Vagina (tissue), 2 donors: ENCODE measurements at regions not wholly inside any gene's neighbourhood (a gene's known extent, or its start where the extent isn't known, plus 50 kb on each side); places are given as distances from the start of the nearest gene placed in this dataset.

ENCODE experiments used
- DNase-seq, 2 donors: peaks; one replicate each; pipeline ENCODE4 v3.0.0-alpha.2; 2017; ENCODE audit errors: extremely low spot score in 2 of 2
- H3K27ac ChIP-seq: fragments of 200-600 bp; sonication (generic); one replicate; pipeline ENCODE4 v1.5.1; 2019
- H3K27me3 ChIP-seq: fragments of 200-600 bp; sonication (generic); one replicate; pipeline ENCODE4 v1.5.1; 2019
- H3K36me3 ChIP-seq, 2 donors: fragments of 200-600 bp; sonication (generic); one replicate each; pipeline ENCODE4 v1.5.1; 2017 to 2019
- H3K4me1 ChIP-seq: fragments of 200-600 bp; sonication (generic); one replicate; pipeline ENCODE4 v1.5.1; 2019
- H3K4me3 ChIP-seq, 2 donors: fragments of 200-600 bp; sonication (generic); 1 replicate in 1 of 2; 2 replicates in 1 of 2; pipeline ENCODE4 v1.5.1; 2016 to 2019
- H3K9me3 ChIP-seq: fragments of 200-600 bp; sonication (generic); one replicate; pipeline ENCODE4 v1.5.1; 2019
- POLR2A ChIP-seq, 2 donors: fragments of 450-650 bp; IDR thresholded peaks; one replicate each; pipeline ENCODE4 v1.6.1; 2017; ENCODE audit warnings: antibody characterized with exemption in 2 of 2, mild to moderate bottlenecking in 2 of 2, moderate library complexity in 2 of 2
- POLR2AphosphoS5 ChIP-seq, 2 donors: sonication (generic); formaldehyde crosslinking; IDR thresholded peaks; one replicate each; pipeline ENCODE4 v1.9.0; 2017; ENCODE audit warnings: antibody characterized with exemption in 2 of 2, mild to moderate bottlenecking in 2 of 2, low read depth in 1 of 2; ENCODE audit not compliant: insufficient read depth in 1 of 2
- intact Hi-C: fragments of 100-400 bp; cut with DNase I; formaldehyde crosslinking; loops from one replicate; pipeline ENCODE4 v1.15.1; 2023
- TF ChIP-seq, protein P1 (sequence below), 3 experiments: fragments of 450-650 bp in 2 of 3; fragments of 200-600 bp in 1 of 3; sonication (generic) in 1 of 3; IDR thresholded peaks; one replicate each; pipeline ENCODE4 v1.5.1; 2017 to 2019; ENCODE audit warnings: antibody characterized with exemption in 3 of 3, mild to moderate bottlenecking in 2 of 3, moderate library complexity in 2 of 3

DNA sequence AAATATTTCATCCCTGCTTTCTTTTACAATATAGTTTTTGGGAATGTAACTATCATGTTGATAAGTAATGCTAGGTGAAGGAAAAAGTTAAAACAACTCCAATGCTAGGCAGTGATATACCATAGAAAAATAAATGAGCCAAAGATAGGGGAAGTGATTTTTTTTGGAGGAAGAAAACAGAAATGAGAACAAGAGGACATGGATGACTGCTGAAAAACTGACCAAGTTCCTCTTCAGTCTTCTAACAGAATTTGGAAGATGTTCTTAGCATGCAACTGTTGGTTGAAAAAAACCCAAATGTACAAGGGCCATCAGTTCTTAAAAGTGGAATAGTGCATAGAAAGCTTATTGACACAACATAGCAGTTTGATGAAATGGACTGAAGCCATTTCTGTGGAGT lies 262.5 kb upstream of the STARD13 start:
- intact Hi-C loops = no loop called here
- H3K27me3 ChIP-seq = no peaks in the 10 kb centered on the region
- DNase-seq = no peak
- H3K4me1 ChIP-seq = peaks cover 12% of the 10 kb centered on the region
- H3K4me3 ChIP-seq = no peak overlapping the region
- TF ChIP-seq POLR2A (IDR thresholded peaks at IDR 0.05) = no peak
- no peak for TF ChIP-seq POLR2AphosphoS5 (IDR thresholded peaks at IDR 0.05; ENCODE audit: insufficient read depth in 1 of 2, low read depth in 1 of 2)
- TF ChIP-seq, protein P1, sequence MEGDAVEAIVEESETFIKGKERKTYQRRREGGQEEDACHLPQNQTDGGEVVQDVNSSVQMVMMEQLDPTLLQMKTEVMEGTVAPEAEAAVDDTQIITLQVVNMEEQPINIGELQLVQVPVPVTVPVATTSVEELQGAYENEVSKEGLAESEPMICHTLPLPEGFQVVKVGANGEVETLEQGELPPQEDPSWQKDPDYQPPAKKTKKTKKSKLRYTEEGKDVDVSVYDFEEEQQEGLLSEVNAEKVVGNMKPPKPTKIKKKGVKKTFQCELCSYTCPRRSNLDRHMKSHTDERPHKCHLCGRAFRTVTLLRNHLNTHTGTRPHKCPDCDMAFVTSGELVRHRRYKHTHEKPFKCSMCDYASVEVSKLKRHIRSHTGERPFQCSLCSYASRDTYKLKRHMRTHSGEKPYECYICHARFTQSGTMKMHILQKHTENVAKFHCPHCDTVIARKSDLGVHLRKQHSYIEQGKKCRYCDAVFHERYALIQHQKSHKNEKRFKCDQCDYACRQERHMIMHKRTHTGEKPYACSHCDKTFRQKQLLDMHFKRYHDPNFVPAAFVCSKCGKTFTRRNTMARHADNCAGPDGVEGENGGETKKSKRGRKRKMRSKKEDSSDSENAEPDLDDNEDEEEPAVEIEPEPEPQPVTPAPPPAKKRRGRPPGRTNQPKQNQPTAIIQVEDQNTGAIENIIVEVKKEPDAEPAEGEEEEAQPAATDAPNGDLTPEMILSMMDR (IDR thresholded peaks at IDR 0.05) = no peak
- no peaks in the 10 kb centered on the region for H3K9me3 ChIP-seq
- H3K36me3 ChIP-seq = no peaks in the 10 kb centered on the region
- H3K27ac ChIP-seq = no peak overlapping the region

DNA sequence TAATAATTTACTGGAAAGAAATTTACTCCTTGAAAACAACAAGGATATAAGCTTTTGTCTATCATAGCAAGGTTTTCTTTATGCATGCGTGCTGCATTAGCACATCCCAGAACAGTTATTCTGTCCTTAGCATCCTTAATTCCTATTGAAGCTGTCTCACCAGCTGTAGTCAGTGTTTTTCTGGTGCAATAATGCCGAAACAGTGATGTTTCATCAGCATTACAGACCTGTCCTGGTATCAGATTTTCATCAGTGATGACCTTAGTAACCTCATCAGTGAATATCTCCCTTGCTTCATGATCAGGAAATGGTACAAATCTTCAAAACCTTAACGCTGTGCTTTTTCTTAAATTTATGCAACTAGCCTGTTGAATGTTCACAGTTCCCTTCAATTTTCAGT lies 264.7 kb upstream of the STARD13 start:
- DNase-seq = no peak
- Histone ChIP-seq H3K36me3 (no peaks in the 10 kb centered on the region), H3K4me3 (no peak overlapping the region), H3K27ac (no peak overlapping the region), H3K27me3 (no peaks in the 10 kb centered on the region), H3K4me1 (no peaks in the 10 kb centered on the region), H3K9me3 (no peaks in the 10 kb centered on the region)
- TF ChIP-seq POLR2A (IDR thresholded peaks at IDR 0.05) (no peak), POLR2AphosphoS5 (IDR thresholded peaks at IDR 0.05; ENCODE audit: insufficient read depth in 1 of 2, low read depth in 1 of 2) (no peak)
- TF ChIP-seq, protein P1 (IDR thresholded peaks at IDR 0.05) = no peak
- intact Hi-C loops = no loop called here

DNA sequence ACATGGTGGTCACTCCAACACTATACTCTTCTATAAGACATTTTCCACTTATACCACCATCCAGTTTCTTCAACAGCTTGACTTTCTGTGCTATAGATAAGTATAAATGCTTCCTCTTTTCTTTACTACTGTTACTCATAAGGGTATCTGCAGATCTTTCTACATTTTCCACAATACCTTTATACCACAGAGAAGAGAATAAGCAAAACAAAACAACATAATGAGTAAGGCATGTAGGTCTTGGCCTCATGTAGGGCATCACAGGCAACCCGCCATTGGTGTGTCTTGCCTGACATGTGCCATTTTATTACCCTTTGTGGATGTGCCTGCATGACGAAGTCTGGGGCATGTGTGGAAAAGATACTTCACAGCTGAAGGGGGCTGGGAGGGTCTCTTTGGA lies 265.3 kb upstream of the STARD13 start:
- Histone ChIP-seq H3K27ac (no peak overlapping the region), H3K4me3 (no peak overlapping the region), H3K4me1 (no peaks in the 10 kb centered on the region), H3K27me3 (no peaks in the 10 kb centered on the region), H3K9me3 (no peaks in the 10 kb centered on the region), H3K36me3 (no peaks in the 10 kb centered on the region)
- intact Hi-C loops = no loop called here
- TF ChIP-seq, protein P1 (IDR thresholded peaks at IDR 0.05) = no peak
- TF ChIP-seq POLR2AphosphoS5 (IDR thresholded peaks at IDR 0.05; ENCODE audit: insufficient read depth in 1 of 2, low read depth in 1 of 2) = no peak
- TF ChIP-seq POLR2A (IDR thresholded peaks at IDR 0.05) = no peak
- no peak for DNase-seq

DNA sequence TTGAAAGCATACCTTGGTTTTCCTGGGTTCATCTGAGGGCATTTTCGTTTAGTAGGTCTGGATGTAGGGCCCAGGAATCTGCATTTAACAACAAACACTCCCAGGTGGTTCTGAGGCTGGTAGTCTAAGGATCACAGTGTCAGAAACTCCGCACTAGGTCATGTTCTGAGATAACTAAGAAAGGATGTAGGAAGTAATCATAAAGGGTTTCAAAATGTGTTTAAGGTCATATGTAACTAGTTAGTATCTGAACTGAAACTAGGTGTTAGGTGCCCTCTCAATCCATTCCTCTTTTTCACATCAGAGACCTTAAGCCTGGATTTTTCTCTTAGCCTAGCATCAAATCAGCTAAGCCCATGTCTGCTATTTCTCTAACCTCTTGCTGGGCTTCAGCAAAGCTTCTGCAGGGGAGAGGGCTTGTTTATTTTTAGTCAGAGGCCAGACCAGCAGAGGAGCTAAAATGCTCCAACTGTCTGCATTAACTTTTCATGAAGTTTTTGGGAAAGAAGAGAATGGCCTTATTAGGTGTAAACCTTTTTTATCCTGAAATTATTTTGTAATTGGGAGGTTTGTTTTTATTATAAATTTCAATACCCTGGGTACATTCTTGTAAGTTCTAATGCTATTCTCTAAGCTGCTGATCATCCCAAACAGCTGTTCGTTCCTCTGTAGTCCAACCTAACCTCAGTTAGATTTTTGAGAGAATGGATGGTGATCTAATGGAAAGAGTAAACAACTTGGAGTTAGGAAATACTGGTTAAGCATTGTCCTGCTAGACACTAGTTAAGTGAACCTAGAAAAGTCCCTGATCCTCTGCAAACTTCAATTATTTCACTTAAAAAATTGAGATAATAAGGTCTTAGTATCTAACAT lies 262.8 kb upstream of the RFC3 start:
- Histone ChIP-seq H3K36me3 (no peaks in the 10 kb centered on the region), H3K4me1 (no peaks in the 10 kb centered on the region), H3K9me3 (no peaks in the 10 kb centered on the region), H3K27me3 (no peaks in the 10 kb centered on the region), H3K4me3 (no peak overlapping the region), H3K27ac (no peak overlapping the region)
- TF ChIP-seq, protein P1 (IDR thresholded peaks at IDR 0.05) = no peak
- TF ChIP-seq POLR2AphosphoS5 (IDR thresholded peaks at IDR 0.05; ENCODE audit: insufficient read depth in 1 of 2, low read depth in 1 of 2) (no peak), POLR2A (IDR thresholded peaks at IDR 0.05) (no peak)
- no peak for DNase-seq
- intact Hi-C loops = no loop called here

DNA sequence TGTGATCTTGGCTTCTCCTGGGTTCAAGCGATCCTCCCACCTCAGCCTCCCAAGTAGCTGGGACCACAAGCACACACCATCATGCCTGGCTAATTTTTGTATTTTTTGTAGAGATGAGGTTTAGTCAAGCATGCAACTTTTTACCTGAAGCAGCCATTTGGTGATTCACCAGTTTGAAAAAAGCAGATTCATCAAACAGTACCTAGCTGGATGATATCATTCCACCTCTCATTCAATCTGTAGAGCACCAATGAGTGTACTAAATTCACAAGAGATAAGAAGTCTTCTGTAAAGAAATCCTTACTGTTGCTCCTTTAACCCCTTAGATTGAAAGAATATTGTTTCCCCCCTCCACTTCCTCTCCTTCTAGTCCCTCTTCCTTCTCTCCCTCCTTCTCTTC lies 261.1 kb upstream of the RFC3 start:
- H3K27ac ChIP-seq = no peak overlapping the region
- intact Hi-C loops = no loop called here
- TF ChIP-seq POLR2A (IDR thresholded peaks at IDR 0.05) (no peak), POLR2AphosphoS5 (IDR thresholded peaks at IDR 0.05; ENCODE audit: insufficient read depth in 1 of 2, low read depth in 1 of 2) (no peak)
- TF ChIP-seq, protein P1 (IDR thresholded peaks at IDR 0.05) = no peak

More for the DNA sequence above, 261.1 kb upstream of the RFC3 start:
- Histone ChIP-seq H3K9me3 (no peaks in the 10 kb centered on the region), H3K36me3 (no peaks in the 10 kb centered on the region), H3K27me3 (no peaks in the 10 kb centered on the region), H3K4me3 (no peak overlapping the region), H3K4me1 (no peaks in the 10 kb centered on the region)
- no peak for DNase-seq
